ENCODE measurements at regions not wholly inside any gene's neighbourhood (a gene's known extent, or its start where the extent isn't known, plus 50 kb on each side); places are given as distances from the start of the nearest gene placed in this dataset.

DNA sequence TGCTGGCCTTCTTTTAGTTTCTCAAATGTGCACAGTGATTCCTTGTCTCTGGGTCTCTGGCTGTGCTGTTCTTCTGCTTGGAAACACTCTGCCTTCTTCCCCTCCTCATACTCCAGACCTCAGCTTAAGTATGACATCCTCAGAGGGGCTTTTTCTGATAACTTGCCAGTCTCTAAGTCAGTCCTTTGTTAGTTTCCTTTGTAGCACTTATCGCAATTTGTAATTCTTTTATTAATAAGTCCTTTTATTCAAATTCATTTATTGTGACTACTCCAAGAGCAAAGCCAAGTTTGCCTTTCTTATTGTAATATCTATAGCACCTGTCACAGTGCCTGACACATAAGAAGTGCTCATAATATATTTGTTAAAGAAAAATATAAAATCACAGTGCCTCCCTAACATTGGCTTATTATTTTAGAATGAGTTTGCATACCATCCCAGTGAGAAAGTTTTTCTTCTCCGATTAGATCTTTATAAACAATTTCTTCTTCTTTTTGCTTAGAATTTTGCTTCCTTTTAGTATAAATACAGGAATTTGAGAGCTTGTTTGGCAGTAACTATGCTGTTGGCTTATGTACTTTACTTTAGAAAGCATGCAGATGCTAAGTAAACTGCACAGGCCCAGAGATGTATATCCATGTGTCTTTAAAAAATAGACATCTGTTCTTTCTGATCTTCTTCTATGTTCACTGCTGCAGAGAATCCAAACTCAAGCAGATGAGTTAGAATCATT, 198.0 kb downstream of the GAS1 start:
- H3F3A ChIP-seq (ENCODE audit: control insufficient read depth, insufficient read depth) = no peaks in the 10 kb centered on the region
- no peak overlapping the region for H3K4me2 ChIP-seq (ENCODE audit: low read length)
- TF ChIP-seq EZH2phosphoT487 (IDR thresholded peaks at IDR 0.05; ENCODE audit: borderline replicate concordance, low read length) = no peak
- TF ChIP-seq, protein P1, sequence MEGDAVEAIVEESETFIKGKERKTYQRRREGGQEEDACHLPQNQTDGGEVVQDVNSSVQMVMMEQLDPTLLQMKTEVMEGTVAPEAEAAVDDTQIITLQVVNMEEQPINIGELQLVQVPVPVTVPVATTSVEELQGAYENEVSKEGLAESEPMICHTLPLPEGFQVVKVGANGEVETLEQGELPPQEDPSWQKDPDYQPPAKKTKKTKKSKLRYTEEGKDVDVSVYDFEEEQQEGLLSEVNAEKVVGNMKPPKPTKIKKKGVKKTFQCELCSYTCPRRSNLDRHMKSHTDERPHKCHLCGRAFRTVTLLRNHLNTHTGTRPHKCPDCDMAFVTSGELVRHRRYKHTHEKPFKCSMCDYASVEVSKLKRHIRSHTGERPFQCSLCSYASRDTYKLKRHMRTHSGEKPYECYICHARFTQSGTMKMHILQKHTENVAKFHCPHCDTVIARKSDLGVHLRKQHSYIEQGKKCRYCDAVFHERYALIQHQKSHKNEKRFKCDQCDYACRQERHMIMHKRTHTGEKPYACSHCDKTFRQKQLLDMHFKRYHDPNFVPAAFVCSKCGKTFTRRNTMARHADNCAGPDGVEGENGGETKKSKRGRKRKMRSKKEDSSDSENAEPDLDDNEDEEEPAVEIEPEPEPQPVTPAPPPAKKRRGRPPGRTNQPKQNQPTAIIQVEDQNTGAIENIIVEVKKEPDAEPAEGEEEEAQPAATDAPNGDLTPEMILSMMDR (IDR thresholded peaks at IDR 0.05; ENCODE audit: low read depth, low read length, poor library complexity, severe bottlenecking) = no peak
- no peak overlapping the region for H3K4me3 ChIP-seq (ENCODE audit: low read length)
- no peaks in the 10 kb centered on the region for H3K4me1 ChIP-seq (ENCODE audit: control insufficient read depth, low read length)
- no peaks in the 10 kb centered on the region for H4K20me1 ChIP-seq (ENCODE audit: control insufficient read depth, insufficient read depth, low read depth, low read length)
- no peak overlapping the region for H3K27ac ChIP-seq (ENCODE audit: low read depth, low read length)
- H3K36me3 ChIP-seq (ENCODE audit: control insufficient read depth, low read length) = no peaks in the 10 kb centered on the region
- peaks cover 4% of the 10 kb centered on the region; the same call in 1 of the 2 replicates for H3K9me3 ChIP-seq (ENCODE audit: control insufficient read depth, insufficient read depth, low read length)
- no peaks in the 10 kb centered on the region for H3K27me3 ChIP-seq (ENCODE audit: control insufficient read depth, low read length)
- H3K9me2 ChIP-seq (replicated peaks; ENCODE audit: control insufficient read depth, low read length) = no peaks in the 10 kb centered on the region
- no peaks in the 10 kb centered on the region for H3K79me2 ChIP-seq (ENCODE audit: control insufficient read depth, low read length)

DNA sequence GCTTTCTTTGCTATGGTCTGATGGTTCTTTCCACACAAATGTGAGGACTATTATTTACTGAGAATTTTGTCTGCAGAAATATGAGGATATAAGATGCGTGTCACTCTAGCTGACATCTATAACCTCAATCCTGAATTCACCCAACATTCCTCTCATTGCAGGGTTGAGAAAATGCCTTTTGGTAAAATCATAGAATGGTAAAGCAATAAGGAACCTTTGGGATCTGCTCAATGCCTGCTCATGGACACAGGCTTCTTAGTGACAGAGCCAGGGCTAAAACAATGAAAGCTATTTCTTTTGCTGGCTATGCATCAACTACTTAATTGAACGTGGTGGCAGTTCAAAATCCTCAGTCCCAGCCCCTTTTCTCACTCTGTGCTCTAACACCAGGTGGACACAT, 199.6 kb downstream of the GAS1 start:
- H3F3A ChIP-seq (ENCODE audit: control insufficient read depth, insufficient read depth) = no peaks in the 10 kb centered on the region
- H3K4me3 ChIP-seq (ENCODE audit: low read length) = no peak overlapping the region
- no peak overlapping the region for H3K4me2 ChIP-seq (ENCODE audit: low read length)
- H3K27me3 ChIP-seq (ENCODE audit: control insufficient read depth, low read length) = no peaks in the 10 kb centered on the region
- H3K9me2 ChIP-seq (replicated peaks; ENCODE audit: control insufficient read depth, low read length) = no peaks in the 10 kb centered on the region
- H3K36me3 ChIP-seq (ENCODE audit: control insufficient read depth, low read length) = no peaks in the 10 kb centered on the region
- no peaks in the 10 kb centered on the region for H3K4me1 ChIP-seq (ENCODE audit: control insufficient read depth, low read length)
- H3K27ac ChIP-seq (ENCODE audit: low read depth, low read length) = no peak overlapping the region
- H3K9me3 ChIP-seq (ENCODE audit: control insufficient read depth, insufficient read depth, low read length) = peaks cover 4% of the 10 kb centered on the region; the same call in 1 of the 2 replicates
- no peaks in the 10 kb centered on the region for H3K79me2 ChIP-seq (ENCODE audit: control insufficient read depth, low read length)
- TF ChIP-seq EZH2phosphoT487 (IDR thresholded peaks at IDR 0.05; ENCODE audit: borderline replicate concordance, low read length) = no peak
- TF ChIP-seq, protein P1 (IDR thresholded peaks at IDR 0.05; ENCODE audit: low read depth, low read length, poor library complexity, severe bottlenecking) = no peak
- no peaks in the 10 kb centered on the region for H4K20me1 ChIP-seq (ENCODE audit: control insufficient read depth, insufficient read depth, low read depth, low read length)

DNA sequence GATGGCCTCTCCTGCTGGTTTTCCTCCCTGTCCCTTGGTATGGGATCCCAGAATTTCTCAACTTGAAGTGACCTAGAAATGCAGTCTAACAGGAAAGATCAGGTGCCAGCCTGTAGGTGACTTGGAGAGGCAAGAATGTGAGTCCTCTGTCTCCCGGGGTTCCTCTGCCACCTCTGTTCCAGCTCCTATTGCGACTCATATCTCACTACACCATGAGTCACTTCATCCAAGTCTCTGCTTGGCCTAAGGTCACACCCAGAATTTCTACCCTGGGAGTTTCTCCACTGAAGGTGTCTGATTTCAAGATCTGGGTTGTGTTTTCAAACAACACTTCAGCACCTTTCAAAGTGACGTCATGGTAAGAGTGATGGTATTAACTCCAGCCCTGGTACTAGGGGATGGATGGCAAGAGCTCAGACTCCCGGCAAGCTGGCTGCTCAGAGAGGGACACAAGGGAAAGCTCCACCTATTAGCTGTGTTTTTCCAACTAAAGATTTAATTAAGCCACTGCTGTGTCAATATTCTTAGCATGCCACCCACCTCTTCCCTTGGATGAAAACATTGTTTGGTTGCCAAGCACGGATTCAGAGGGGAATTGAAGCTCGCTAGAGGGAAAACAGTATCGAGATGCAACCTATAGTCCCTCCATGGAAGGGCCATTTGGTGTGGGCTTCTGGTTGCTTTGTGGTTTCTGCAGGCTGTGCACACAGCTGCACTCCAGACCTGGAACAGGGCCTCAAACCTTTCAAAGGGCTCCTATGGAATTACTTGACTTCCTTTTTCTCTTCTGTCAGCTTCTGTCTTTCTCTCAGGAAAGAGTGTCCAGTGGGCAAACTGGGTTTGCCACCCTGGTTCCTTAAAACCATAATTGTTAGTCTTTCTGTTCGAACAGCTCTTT, 205.7 kb downstream of the GAS1 start:
- Histone ChIP-seq H3K4me3 (ENCODE audit: low read length) (no peak overlapping the region), H3K27me3 (ENCODE audit: control insufficient read depth, low read length) (no peaks in the 10 kb centered on the region), H3K27ac (ENCODE audit: low read depth, low read length) (no peak overlapping the region), H3K4me1 (ENCODE audit: control insufficient read depth, low read length) (no peaks in the 10 kb centered on the region), H4K20me1 (ENCODE audit: control insufficient read depth, insufficient read depth, low read depth, low read length) (no peaks in the 10 kb centered on the region), H3K9me3 (ENCODE audit: control insufficient read depth, insufficient read depth, low read length) (no peaks in the 10 kb centered on the region), H3K9me2 (replicated peaks; ENCODE audit: control insufficient read depth, low read length) (no peaks in the 10 kb centered on the region), H3K4me2 (ENCODE audit: low read length) (no peak overlapping the region), H3K79me2 (ENCODE audit: control insufficient read depth, low read length) (no peaks in the 10 kb centered on the region), H3K36me3 (ENCODE audit: control insufficient read depth, low read length) (no peaks in the 10 kb centered on the region), H3F3A (ENCODE audit: control insufficient read depth, insufficient read depth) (no peaks in the 10 kb centered on the region)
- no peak for TF ChIP-seq EZH2phosphoT487 (IDR thresholded peaks at IDR 0.05; ENCODE audit: borderline replicate concordance, low read length)
- TF ChIP-seq, protein P1 (IDR thresholded peaks at IDR 0.05; ENCODE audit: low read depth, low read length, poor library complexity, severe bottlenecking) = no peak

Measured in DOHH2 (cell line).